ENCODE measurements at regions not wholly inside any gene's neighbourhood (a gene's known extent, or its start where the extent isn't known, plus 50 kb on each side); places are given as distances from the start of the nearest gene placed in this dataset.

DNA sequence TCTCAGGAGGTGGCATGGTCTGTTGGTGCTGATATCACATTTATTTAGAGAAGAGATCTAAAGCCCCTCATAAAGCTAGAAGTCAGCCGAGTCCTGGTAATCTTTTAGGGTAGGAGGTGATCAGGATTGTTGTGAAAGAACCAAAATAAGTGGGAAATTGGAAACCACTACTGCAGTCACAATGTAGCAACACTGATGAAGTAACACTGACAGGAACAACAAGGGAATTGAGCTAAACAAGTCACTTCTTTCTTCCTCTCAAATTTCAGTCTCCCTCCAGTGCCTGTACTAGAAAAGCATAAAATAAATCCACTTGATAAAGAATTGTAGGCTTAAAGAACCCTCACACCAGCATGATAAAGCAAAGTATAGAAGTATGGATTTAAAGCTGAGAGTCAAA is 1509.0 kb downstream of the GRIK2 start:
- Histone ChIP-seq H3K27me3 (no peaks in the 10 kb centered on the region), H3K4me3 (ENCODE audit: low read depth, low read length) (no peak overlapping the region), H3K9me3 (no peaks in the 10 kb centered on the region), H3K4me1 (no peaks in the 10 kb centered on the region), H3K36me3 (no peaks in the 10 kb centered on the region)
- no peak for DNase-seq
- TF ChIP-seq, protein P1, sequence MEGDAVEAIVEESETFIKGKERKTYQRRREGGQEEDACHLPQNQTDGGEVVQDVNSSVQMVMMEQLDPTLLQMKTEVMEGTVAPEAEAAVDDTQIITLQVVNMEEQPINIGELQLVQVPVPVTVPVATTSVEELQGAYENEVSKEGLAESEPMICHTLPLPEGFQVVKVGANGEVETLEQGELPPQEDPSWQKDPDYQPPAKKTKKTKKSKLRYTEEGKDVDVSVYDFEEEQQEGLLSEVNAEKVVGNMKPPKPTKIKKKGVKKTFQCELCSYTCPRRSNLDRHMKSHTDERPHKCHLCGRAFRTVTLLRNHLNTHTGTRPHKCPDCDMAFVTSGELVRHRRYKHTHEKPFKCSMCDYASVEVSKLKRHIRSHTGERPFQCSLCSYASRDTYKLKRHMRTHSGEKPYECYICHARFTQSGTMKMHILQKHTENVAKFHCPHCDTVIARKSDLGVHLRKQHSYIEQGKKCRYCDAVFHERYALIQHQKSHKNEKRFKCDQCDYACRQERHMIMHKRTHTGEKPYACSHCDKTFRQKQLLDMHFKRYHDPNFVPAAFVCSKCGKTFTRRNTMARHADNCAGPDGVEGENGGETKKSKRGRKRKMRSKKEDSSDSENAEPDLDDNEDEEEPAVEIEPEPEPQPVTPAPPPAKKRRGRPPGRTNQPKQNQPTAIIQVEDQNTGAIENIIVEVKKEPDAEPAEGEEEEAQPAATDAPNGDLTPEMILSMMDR (IDR thresholded peaks at IDR 0.05; ENCODE audit: low read depth, low read length), result no peak

DNA sequence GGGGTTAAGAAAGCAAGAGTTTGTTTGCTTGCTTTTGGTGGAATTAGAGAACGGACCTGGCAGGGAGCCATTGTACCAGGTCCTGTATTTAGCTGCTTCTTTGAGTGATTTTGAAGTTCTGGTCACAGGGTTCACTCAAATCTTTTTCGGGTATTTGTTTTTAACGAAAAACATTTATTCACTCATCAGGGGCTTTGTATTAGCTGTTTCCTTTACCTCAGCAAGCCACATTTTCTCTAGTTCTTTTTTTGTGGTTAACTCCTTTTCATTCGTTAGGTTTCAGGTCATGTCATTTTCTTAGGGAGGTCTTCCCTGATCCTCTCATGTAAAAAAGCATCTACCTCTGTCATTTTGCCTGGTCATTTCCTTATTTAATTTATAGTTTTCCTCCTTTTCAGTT is 1502.2 kb downstream of the GRIK2 start:
- Histone ChIP-seq H3K4me3 (ENCODE audit: low read depth, low read length) (no peak overlapping the region), H3K9me3 (no peaks in the 10 kb centered on the region), H3K36me3 (no peaks in the 10 kb centered on the region), H3K27me3 (no peaks in the 10 kb centered on the region), H3K4me1 (no peaks in the 10 kb centered on the region)
- DNase-seq, result no peak
- TF ChIP-seq, protein P1 (IDR thresholded peaks at IDR 0.05; ENCODE audit: low read depth, low read length), result no peak

DNA sequence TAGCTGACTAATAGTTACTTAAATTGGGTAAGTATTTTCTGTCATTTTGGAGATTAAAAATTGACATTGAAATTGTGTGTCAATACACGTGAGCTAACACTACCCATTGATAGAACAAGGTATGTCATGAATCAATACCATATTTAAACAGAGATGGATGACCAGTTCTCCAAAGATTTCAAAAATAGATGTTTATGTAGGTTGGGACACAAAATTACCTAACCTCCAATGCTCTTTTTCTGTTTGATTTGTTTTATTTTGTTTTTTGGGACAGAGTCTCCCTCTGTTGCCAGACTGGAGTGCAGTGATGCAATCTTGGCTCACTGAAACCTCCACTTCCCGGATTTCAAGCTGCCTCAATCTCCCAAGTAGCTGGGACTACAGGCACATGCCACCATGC is 1491.7 kb downstream of the GRIK2 start:
- no peak for DNase-seq
- Histone ChIP-seq H3K36me3 (no peaks in the 10 kb centered on the region), H3K4me1 (no peaks in the 10 kb centered on the region)

DNA sequence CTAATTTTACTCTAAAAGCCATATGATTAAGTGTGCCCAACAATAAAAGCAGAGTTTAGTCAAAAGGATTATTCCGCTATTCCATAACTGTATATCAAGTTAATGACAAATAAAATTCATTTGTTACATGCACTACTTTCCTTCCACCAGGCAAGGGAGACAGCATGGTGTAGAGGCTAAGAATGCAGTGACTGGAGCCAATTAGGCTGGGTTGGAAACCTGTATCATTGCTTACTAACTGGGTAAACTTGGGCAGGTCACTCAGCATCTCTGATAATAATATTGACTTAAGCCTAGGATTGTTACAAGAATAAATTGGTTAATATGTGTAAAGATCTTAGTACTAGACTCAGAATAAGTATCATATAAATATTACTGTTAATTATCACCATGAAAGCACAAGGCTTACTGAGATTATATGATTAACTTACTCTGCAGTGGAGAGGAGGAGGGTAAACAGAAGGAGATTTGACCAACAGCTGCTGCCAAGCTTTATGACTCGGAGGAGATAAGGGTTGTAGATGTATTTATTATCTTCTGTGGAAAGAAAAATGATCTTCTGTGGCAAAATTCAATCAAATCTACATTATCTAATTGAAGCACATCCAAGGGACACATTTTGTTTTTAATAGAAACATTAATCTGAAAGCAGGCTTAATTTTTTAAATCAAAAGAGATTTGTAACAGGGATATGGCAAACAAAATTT is 1459.9 kb downstream of the GRIK2 start:
- Histone ChIP-seq H3K36me3 (no peaks in the 10 kb centered on the region), H3K4me1 (peaks cover 28% of the 10 kb centered on the region), H3K4me3 (ENCODE audit: low read depth, low read length) (no peak overlapping the region), H3K27me3 (no peaks in the 10 kb centered on the region), H3K9me3 (no peaks in the 10 kb centered on the region)
- TF ChIP-seq, protein P1 (IDR thresholded peaks at IDR 0.05; ENCODE audit: low read depth, low read length), result no peak; the same call in 1 of the 2 replicates
- peak; percentile 47 for DNase-seq

More for the DNA sequence above, 1491.7 kb downstream of the GRIK2 start:
- TF ChIP-seq, protein P1 (IDR thresholded peaks at IDR 0.05; ENCODE audit: low read depth, low read length), result no peak
- Histone ChIP-seq H3K9me3 (no peaks in the 10 kb centered on the region), H3K27me3 (no peaks in the 10 kb centered on the region), H3K4me3 (ENCODE audit: low read depth, low read length) (no peak overlapping the region)

DNA sequence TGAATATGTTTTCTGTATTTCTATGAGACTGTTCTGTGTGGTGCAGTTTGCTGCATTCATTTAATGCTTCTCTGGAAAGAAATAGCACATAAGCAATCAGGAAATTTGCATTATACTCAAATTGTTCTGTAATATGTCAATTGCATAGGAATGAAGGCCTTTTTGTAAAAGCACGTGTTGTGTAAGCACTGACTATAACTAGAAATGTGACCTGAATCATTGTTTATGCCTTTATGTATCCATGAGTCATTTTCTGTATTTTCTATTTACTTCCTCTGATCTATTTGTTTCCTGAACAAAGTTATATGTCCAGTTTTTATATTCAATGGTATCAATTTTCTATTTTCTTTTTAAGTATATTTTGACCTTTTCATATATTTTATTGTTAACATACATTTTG is 1455.3 kb downstream of the GRIK2 start:
- DNase-seq, result no peak
- no peak overlapping the region for H3K4me3 ChIP-seq (ENCODE audit: low read depth, low read length)

DNA sequence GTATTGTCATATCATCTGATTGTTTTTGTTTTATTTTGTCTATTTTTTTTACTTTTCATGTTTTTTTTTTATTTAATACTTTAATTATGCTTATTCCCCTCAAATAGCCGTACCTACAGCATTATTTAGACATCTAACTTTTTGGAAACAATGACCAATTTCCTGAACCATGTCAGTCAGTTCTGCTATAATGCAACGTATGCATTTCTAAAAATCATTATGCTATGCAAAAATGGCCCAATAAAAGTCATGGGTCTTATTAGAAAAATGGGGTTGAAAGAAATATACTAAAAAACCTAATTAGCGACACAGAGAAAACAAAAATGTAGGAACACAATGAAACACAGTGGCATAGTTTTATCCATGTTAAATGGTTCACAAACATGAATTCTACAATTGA is 1454.7 kb downstream of the GRIK2 start:
- TF ChIP-seq, protein P1 (IDR thresholded peaks at IDR 0.05; ENCODE audit: low read depth, low read length), result no peak
- no peak for DNase-seq
- Histone ChIP-seq H3K36me3 (no peaks in the 10 kb centered on the region), H3K4me3 (ENCODE audit: low read depth, low read length) (no peak overlapping the region), H3K9me3 (no peaks in the 10 kb centered on the region), H3K27me3 (no peaks in the 10 kb centered on the region), H3K4me1 (peaks cover 25% of the 10 kb centered on the region)

More for the DNA sequence above, 1455.3 kb downstream of the GRIK2 start:
- Histone ChIP-seq H3K27me3 (no peaks in the 10 kb centered on the region), H3K9me3 (no peaks in the 10 kb centered on the region), H3K36me3 (no peaks in the 10 kb centered on the region), H3K4me1 (peaks cover 26% of the 10 kb centered on the region)
- TF ChIP-seq, protein P1 (IDR thresholded peaks at IDR 0.05; ENCODE audit: low read depth, low read length), result no peak

Measured in BE2C (cell line).